GM21367 (cell line): ENCODE measurements at regions not wholly inside any gene's neighbourhood (a gene's known extent, or its start where the extent isn't known, plus 50 kb on each side); places are given as distances from the start of the nearest gene placed in this dataset.

Source experiments
- ATAC-seq: cut with Tn5 transposase; IDR thresholded peaks from one replicate; pipeline ENCODE4 v1.9.1; 2021; ENCODE audit not compliant: unreplicated experiment

DNA sequence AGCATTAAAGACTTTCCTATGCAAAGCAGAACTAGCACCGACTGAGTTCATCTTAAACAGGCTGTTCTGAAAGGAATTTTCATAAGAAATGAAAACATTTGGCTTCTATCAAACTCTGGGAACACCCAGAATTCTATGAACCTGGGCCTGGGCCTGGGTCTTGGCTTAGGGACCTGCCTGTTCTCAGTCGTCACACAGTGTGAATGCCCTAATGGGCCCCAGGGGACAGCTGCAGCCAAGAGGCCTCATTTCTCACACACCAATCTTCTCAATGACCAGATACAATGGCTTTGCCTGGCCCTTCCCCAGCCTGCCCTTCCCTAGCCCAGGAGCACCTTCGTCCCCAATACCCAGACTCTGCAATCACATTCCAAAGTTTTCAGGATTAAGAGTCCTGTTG, 234.9 kb upstream of the ARHGAP20 start:
- ATAC-seq, result no peak

DNA sequence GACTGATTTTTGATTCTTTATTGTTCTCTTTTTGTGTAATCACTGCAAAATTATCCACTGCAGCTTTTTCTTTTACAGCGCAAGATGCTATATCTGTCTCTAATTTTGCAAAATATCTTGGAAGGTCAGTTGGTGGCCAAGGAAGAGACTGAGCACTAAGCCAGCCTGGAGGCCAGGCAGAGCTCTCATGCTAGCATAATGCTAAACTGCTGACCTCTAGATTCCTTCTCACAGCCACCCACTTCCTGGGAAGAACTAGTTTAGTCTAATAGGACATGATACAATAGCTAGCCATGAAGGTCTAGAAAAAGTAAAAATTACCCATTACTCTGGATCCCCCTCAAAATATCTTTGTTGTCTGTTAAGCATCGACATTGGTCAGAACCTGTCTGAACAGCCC, 227.2 kb upstream of the ARHGAP20 start:
- no peak for ATAC-seq

DNA sequence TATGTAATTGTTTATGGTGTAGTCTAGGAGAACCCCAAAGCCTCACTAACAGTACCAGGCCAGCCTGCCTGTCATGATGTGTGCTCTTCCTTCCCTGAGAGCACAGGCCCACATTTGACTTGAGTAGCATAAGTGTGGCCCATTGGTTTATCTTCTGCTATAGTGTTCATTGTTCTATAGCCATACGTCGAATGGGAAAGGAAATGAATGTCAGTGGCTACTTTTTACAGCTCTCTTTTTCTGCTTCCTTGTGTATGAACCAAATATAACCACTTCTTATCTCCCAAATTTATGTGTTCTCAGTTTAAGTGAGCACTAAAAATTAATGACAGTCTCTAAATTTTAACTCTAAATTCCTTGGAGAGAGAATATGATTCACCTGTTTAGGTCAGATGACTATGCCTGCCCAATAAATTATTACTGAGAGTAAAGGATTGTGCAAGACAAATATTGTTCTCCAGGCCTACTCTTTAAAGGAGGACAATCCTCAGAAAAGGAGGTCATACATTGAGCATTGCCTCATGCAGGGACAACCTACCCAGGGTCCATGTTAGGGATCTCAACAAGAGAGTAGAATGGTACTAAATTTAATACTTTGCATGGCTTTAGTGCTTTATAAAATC, 222.9 kb upstream of the ARHGAP20 start:
- ATAC-seq, result no peak

DNA sequence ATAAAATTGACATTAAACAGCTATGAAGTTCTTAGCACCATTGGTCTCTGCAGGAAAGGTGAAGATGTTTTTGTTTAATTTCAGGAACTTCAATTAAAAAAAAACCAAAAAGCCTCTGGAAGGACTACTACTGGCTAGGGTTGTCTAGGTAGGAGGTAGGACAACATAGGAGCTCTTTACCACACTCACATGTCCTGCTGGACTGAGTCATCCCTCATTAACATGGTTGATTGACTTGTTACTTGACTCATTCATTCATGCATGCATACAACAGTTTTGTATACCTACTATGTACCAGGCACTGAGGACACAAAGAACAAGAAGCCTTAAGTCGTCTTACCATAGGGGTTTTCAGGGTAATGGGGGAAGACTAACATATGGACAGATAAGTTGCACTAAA, 216.9 kb upstream of the ARHGAP20 start:
- no peak for ATAC-seq

DNA sequence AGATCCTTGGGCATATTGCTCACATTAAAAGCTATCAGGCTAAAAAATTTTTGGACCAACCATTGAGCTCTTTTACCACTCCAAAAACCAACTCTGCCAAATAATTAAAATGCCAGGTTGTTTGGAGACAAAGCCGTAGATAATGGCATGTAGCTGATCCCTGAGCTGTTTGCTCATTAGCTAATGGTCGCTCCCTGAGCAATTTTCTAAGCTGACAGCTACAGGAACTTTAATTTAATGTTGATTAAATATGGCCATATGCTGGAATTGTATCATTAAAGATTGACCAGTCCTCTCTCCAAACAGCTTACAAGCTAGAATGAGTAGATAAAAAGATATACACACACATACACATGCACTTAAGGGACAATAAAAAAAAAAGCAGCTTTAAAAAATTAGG, 216.2 kb upstream of the ARHGAP20 start:
- ATAC-seq, result no peak

DNA sequence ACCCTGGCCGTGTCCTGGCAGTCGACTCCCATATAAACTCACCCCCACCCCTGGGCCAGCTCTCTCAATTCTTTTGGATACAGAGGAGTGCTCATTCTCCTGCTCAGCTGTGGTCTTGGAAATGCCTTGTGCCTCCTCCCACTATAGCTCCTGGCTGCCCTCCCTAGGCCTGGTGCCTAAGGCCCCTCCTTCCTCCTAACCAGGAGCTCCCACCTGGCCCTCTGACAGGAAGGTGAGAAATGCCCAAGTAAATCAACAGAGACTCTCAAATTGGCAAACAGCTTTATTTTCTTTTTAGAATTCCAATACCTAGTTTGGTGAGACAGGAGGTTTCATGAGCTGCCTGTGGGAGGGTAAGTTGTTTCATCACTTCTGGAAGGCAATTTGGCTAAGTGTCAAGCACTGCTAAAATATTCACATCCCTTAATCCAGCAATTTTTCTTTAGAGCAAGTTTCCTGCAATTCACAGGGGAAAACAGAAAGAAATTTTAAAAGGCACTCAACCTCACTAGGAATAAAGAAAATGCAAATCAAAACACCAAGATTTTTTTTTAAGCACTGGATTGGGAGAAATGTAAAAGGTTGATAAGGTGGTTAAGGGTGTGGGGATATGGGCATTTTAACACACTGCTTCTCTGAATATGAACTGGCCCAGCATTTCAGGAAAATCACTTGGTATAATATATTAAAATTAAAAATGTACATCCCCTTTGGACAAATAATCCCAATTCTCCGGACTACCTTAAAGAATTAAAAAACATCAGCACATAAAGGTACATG, 209.7 kb upstream of the ARHGAP20 start:
- no peak for ATAC-seq

DNA sequence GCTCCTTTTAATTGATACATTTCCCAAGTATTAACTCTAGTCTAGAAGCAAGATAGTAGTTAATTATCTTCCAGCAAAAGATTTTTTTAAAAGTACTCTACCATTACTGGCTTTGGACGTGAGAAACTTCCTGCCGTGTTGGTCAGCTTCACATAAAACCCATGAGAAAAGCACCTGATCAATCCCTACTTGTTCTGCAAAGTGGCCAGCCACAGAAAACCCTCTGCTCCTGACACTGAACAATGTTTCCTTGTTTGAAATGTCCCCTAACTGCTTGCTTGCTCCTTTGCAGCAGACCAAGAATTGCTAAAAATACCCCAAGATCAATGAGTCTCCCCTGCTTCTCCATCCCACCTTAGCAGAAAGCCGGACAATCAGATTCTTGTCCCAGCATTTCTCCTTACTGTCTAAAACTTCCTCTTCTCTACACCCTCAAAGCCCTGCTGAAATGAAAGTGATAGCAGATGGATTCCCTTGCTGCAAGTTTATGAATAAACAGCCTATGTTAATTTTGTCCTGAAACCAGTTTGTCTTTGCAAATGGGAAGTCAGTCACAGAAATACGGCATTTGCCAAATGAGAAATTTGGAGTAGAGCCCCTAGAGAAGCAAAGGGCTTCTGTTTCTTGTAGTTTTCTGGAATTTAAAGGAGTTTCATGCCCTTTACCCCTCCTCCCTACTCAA, 207.1 kb upstream of the ARHGAP20 start:
- peak; percentile 80 for ATAC-seq

DNA sequence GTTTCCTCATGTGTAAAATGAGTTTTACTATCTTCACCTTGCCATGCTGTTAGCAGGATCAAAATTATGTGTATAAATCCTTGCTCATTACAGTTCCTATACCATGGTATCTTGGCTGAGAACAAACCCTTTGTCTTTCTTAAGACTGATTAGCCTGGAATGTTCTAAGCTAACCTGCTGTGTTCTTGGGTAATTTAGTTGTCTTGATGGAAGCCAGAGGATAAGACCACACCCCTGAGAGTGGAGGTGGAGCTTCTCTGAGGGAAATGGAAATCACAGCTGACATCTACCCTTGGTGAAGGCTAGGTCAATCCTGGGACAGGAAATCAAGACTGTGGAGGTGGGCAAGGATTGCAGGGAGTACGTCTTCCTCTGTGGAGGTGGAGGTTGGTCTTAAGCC, 206.1 kb upstream of the ARHGAP20 start:
- ATAC-seq, result no peak

DNA sequence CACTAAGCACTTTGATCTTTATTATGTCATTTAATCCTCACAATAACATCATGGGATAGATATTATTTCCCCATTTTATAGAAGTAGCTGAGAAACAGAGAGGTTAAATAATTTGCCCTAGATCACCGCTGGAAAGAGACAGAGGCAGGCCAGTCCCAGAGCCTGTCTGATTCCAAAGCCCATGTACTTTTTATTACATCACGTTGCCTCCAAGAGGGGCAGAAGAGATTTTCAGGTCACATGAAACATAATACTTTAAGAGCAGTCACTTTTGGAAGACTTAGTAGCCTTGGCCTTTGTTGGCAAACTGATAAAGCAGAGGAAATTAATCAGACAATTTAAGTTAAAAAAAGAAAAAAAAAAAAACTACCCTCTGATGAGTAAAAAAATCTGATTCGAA, 200.2 kb upstream of the ARHGAP20 start:
- ATAC-seq, result no peak

DNA sequence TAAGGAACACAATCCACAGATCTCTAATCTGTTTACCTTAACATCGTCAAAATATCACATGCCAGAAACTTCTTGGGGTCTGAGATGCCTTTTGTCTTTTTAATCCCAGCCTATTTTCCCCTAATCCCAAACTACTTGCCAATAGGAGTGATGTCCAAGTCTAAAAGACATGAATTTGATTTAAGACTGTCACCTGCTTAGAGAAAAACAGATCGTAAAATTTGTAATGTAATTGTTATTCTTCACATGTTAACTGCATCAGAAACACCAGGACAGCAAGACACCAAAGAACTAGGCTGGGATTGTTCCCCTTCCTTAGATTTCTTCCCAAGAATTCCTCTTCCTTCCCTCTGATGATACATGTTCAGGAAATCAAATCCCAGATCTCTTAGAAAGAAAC, 198.1 kb upstream of the ARHGAP20 start:
- ATAC-seq, result no peak

DNA sequence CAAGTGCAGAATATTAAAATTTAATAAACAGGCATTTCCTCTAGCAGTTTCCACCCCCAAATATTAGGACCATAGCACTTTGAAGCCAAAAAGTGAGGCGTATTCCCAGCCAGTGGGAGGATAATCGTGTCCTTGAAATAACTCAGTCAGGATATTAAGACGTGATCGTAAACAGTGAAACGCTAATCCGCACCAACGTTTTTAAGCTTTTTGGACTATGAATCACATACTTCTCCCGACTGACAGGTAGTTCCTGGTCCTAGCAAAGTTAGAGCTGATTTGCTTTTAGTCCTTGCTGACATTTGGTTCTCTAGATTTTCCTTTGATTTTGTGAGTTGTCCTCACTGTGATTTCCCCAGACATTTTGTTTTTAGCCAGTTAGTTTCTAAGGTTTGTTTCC, 197.1 kb upstream of the ARHGAP20 start:
- ATAC-seq, result no peak

DNA sequence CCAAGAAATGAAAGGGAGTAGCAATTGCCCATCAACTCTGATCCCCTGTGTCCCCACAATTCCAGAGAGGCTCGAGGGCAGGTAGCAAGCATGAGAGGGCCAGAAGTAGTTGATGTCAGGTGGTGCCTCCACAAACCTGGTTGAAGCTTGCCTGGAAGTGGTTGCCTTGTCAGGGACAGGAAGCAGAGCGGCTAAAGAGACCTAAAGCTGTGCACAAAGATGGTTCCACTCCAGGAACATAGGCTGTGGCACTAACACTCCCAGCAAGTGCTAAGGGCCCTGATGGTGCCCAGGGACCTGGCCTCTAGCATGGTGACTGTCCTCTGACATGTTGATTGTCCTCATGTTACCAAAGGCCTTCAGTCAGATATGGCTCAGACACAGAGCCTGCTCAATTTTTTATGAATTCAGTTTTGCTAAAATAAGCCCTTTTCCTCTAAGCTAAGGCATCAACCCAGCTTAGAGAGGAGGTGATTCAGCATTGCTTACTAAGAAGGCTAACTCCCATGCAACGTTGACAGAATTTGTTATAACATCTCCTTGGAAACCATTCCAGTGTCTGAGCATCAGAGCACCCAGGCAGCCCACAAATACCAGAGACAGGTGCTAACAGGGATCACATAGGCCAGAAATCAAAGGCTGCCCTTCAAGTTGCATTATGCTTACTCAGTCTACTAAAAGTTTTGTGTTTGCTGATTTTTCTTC, 196.3 kb upstream of the ARHGAP20 start:
- ATAC-seq, result no peak

DNA sequence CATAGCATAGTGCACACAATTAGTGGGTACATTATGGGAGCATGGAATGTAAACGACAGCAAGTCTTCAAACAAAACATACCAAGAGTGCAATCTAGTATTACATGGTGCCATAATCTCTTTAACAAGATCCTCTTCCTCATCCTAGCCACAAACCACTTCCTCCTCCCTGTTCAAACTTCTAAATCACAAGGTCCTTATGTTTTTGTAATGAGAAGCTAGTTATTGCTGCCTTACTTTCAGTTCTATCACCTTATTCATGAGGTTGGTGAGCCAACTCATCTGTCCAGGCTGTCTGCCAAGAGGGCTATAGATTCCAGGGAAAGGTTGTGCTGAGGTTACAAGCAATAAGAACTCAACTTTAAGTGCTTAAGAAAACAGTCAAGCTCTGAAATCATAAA, 195.4 kb upstream of the ARHGAP20 start:
- ATAC-seq, result peak; percentile 72

DNA sequence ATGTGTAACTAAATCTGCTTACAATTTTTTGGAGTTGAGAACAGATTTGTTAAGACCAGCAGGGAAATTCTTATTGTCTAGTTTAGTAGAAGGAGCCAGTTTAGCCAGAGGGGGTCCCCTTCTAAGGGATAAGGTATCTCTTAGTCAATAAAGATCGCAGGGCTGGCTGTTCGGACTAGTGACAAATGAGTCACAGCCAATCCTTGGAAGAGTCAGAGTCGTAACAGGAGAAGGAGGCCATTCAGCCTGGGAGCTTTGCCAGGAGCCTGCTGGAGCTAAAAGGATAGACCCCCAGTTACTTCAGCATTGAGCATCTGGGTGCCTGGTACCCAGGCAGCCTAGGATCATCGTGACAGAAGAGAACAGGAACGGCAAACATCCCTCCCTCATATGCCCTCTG, 191.6 kb upstream of the ARHGAP20 start:
- ATAC-seq, result no peak

DNA sequence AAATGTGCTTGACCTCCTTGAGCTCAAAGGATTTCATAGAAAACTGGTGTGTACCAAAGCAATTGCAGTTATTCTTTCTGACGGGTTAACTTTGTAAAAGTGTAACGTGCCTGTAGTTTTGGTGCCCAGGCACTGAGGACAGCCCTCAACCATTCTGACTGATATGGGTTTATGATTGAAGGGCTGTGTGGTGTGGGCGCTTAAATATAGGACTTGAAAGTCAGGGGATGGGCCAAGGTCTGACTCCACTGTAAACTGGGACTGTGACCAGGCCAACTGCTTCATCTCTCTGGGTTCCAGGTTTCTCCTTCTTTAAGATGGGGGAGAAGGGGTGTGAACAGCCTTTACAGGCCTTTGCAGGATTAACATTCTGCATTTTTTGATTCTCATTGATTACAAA, 191.1 kb upstream of the ARHGAP20 start:
- ATAC-seq, result no peak

DNA sequence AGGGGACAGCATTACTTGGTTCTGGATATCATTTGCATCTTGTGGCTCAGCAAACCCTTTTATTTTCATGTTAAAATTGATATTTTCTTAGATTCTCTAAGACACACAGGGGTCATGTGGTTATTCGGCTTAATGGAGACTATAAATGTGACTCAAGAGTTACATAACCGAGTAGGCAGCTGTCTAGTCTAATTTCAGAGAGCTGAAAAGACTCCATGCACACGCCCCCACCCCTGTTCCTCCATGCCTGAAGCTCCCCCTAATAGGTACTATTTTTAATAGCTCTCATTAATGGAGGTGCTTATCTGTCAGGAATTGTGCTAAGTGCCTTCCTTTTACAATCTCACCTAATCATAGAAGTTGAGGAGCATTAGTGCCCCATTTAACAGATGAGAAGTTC, 189.2 kb upstream of the ARHGAP20 start:
- ATAC-seq, result no peak

DNA sequence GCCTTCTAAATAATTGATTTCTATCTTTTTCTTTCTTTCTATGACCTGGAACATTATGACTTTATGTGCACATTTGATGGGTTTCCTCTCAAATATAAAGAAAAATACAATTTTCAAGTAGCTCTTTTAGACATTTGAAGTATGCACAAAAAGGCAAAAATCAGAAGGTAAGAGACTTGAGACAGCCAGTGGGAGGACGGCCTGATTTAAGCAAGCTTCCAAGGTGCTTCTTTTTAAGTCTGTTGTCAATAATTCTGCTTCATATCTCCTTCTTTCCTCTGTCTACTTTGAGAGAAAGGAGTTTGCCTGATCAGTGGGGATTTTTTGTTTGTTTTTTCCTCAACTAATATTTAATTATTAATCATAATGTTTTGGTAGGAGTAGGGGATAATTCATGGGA, 188.2 kb upstream of the ARHGAP20 start:
- no peak for ATAC-seq

DNA sequence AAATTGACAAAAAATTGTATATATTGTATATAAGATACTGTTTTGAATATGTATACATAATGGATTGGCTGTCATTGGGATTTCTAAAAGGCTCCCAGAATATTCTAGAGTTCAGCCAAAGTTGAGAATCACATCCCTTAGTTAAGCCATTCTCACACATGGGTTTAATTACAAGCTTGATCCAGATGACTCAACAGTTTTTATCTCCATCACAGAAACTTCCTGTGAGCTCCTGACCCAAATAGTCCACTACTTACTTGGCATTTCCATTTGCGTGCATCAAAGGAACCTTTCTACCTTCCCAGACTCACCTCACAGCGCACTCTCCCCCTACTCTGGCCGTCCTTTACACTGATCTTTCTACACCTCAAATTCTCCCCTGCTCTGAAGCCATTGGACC, 184.8 kb upstream of the ARHGAP20 start:
- no peak for ATAC-seq

DNA sequence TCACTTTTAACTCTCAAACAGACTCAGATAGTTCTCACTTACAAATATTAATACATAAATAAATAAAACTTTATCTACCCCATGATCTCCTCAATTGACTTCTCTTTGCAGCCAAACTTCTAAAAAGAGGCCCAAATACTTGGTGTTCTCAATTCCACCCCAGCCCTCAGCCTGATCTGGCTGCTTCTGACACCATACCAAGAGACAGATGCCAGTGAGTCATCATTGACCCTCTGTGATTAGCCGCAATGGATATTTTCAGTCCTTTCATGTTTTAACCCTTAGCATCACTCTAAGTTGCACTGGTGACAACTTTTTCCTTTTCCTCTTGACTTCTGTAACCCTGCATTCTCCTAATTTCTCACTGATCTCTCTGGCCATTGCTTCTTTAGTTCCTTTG, 184.1 kb upstream of the ARHGAP20 start:
- ATAC-seq, result no peak

DNA sequence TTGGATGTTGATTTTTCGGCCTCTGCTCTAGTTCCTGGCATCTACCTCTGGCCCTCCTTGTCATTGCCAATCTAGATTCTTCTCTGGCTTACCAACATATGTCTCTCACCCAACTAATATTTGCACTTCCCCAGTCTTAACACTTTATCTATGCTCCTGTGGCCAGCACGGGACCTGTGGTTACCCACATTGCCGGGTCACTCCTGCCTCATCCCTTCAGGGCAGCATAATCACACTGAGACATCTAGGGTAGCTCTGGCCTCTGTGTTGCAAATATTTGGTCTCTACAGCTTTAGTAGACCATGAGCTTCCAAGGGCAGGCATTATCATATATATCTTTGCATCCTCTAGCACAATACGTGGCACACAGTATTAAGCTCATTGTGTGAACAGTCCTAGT, 182.0 kb upstream of the ARHGAP20 start:
- ATAC-seq, result no peak

DNA sequence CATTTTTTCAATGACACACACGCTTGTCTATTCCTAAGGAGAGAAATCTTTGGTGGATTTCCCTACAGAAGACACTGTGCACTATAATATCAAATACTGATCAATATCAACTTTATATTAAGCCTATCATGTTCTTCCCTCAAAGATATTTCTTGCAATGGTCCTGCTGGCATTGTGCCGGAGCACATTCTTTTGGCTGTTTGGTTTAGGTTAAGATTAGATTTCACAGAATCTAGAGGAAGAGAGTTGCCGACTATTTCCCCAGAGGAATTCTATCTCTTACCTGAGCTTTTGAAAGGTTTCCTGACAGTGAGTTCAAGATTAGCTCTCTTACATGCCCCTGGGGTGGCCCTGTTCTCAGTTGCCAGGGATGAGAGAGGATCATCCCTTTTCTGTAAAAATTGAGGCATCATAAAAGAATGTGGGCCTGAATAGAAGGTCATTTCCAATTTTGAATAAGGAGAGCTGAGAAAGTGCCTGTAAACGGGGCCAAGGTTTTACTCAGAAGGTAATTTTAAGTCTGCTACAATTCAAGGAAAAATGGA, 180.6 kb upstream of the ARHGAP20 start:
- no peak for ATAC-seq
